WTC11 (cell line): ENCODE measurements at regions not wholly inside any gene's neighbourhood (a gene's known extent, or its start where the extent isn't known, plus 50 kb on each side); places are given as distances from the start of the nearest gene placed in this dataset.

Experiments used
- CTCF ChIP-seq: fragments of 200-600 bp; IDR thresholded peaks from 2 replicates; pipeline ENCODE4 v1.8.0; 2022; ENCODE audit warnings: antibody characterized with exemption
- E2F4 ChIP-seq: sonication (generic); formaldehyde crosslinking; IDR thresholded peaks from 2 replicates; pipeline ENCODE4 v1.8.1; 2022; ENCODE audit warnings: low read depth, mild to moderate bottlenecking, moderate library complexity, missing genetic modification reagents, borderline replicate concordance
- MAX ChIP-seq: sonication (generic); formaldehyde crosslinking; IDR thresholded peaks from 2 replicates; pipeline ENCODE4 v1.8.0; 2022; ENCODE audit warnings: mild to moderate bottlenecking, missing genetic modification reagents
- SP1 ChIP-seq: sonication (generic); formaldehyde crosslinking; conservative IDR thresholded peaks from 2 replicates; pipeline ENCODE4 v1.8.1; 2022; ENCODE audit warnings: missing genetic modification reagents
- TCF7 ChIP-seq: sonication (generic); formaldehyde crosslinking; IDR thresholded peaks from 2 replicates; pipeline ENCODE4 v1.8.0; 2022; ENCODE audit warnings: mild to moderate bottlenecking, low read depth, missing genetic modification reagents, moderate library complexity

- no peak for TF ChIP-seq E2F4 (CRISPR knock-in tag)
- TF ChIP-seq CTCF: no peak
- no peak for TF ChIP-seq SP1
- TF ChIP-seq TCF7 (CRISPR knock-in tag): no peak
- TF ChIP-seq MAX (CRISPR knock-in tag): no peak
Observed at GRCh38 chr20:17026346-17026745, 200.5 kb upstream of the PCSK2 start.
